ENCODE measurements at regions not wholly inside any gene's neighbourhood (a gene's known extent, or its start where the extent isn't known, plus 50 kb on each side); places are given as distances from the start of the nearest gene placed in this dataset.
A peak's percentile ranks its signal among the peaks of the same experiment; 100 is the strongest.

- TF ChIP-seq EZH2 (IDR thresholded peaks at IDR 0.05) (no peak), POLR2AphosphoS5 (IDR thresholded peaks at IDR 0.05; ENCODE audit: borderline replicate concordance, low read depth, low read length) (peak; percentile 75)
Measured at GRCh38 chr1:244969355-244970235, 105.3 kb upstream of the HNRNPU start.

Data from SK-N-MC (cell line).